Lung (tissue), 11 donors: ENCODE measurements at regions not wholly inside any gene's neighbourhood (a gene's known extent, or its start where the extent isn't known, plus 50 kb on each side); places are given as distances from the start of the nearest gene placed in this dataset.

Experiments
- ATAC-seq: fragments of 200-7000 bp; cut with Tn5 transposase; one replicate; pipeline ENCODE4 v1.9.1; 2020; ENCODE audit warnings: moderate number of reproducible peaks; ENCODE audit not compliant: insufficient read depth, low FRiP score
- DNase-seq, 3 donors: peaks; one replicate each; pipeline ENCODE4 v3.0.0-alpha.2; 2013 to 2017
- H3K27ac ChIP-seq, 2 donors: one replicate each; pipeline ENCODE4 v1.5.1; 2013; ENCODE audit warnings: mild to moderate bottlenecking in 2 of 2, moderate library complexity in 2 of 2, control low read depth in 1 of 2, inconsistent platforms in 1 of 2, low read depth in 1 of 2, low read length in 1 of 2
- H3K27me3 ChIP-seq, 3 donors: one replicate each; pipeline ENCODE4 v1.5.1; 2013; ENCODE audit warnings: low read length in 2 of 3; ENCODE audit not compliant: control insufficient read depth in 3 of 3, insufficient read depth in 3 of 3
- H3K36me3 ChIP-seq, 4 donors: one replicate each; pipeline ENCODE4 v1.5.1; 2013; ENCODE audit warnings: low read length in 4 of 4, mild to moderate bottlenecking in 1 of 4, moderate library complexity in 1 of 4; ENCODE audit not compliant: control insufficient read depth in 4 of 4, insufficient read depth in 4 of 4
- H3K4me1 ChIP-seq, 5 donors: one replicate each; pipeline ENCODE4 v1.5.1; 2013; ENCODE audit warnings: low read length in 5 of 5, mild to moderate bottlenecking in 2 of 5, moderate library complexity in 1 of 5; ENCODE audit not compliant: control insufficient read depth in 5 of 5, insufficient read depth in 5 of 5
- H3K4me3 ChIP-seq: one replicate; pipeline ENCODE4 v1.5.1; 2013; ENCODE audit warnings: mild to moderate bottlenecking, control low read depth, moderate library complexity
- H3K9ac ChIP-seq, 2 donors: one replicate each; pipeline ENCODE4 v1.5.1; 2013; ENCODE audit warnings: low read length in 2 of 2, control low read depth in 1 of 2; ENCODE audit not compliant: insufficient read depth in 1 of 2
- H3K9me3 ChIP-seq, 4 donors: one replicate each; pipeline ENCODE4 v1.5.1; 2013; ENCODE audit warnings: low read length in 3 of 4, mild to moderate bottlenecking in 1 of 4, moderate library complexity in 1 of 4; ENCODE audit not compliant: control insufficient read depth in 4 of 4, insufficient read depth in 3 of 4
- CTCF ChIP-seq: IDR thresholded peaks from 2 replicates; pipeline ENCODE4 v1.5.1; 2012; ENCODE audit warnings: mild to moderate bottlenecking; ENCODE audit errors: control extremely low read depth, extremely low read depth
- WGBS, 2 donors: extraction: QIAGEN DNeasy Blood & Tissue Kit; methylation state at CpG; one replicate each; pipeline ENCODE4 v1.1.7; 2013; 5-methylcytosine and 5-hydroxymethylcytosine counted together
- donor health status: control.
- donor health status: control.
- donor health status: Bipolar disorder and iron deficiency.
- donor health status: healthy.
- donor health status: DM: yes; HTN: yes; CAD: no.

DNA sequence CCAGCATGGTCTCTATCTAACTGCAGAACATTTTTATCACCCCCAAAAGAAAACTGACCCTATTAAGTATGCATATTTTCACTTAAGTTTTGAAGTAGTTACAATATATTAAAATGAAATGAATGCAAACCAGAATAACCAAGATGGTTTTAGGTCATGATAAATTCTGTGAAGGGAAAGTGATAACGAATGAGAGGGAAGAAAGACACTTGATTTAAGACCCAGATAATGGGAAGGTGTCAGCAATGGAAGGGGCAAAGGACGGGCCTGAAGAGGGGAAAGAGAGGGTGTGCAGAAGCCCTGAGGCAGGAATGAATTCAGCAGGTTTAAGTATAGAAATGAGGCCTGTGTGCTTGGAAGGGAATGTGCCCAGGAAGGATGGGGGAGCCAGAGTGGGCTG, 61.1 kb upstream of the IGFBP3 start:
- H3K4me3 ChIP-seq = no peak overlapping the region
- DNase-seq (no peak), ATAC-seq (no peak)
- peaks cover 0 to 12% (median 7%) of the 10 kb centered on the region in 5 donors for H3K4me1 ChIP-seq
- no peak overlapping the region for H3K27ac ChIP-seq
- no peak overlapping the region for H3K9ac ChIP-seq
- H3K27me3 ChIP-seq = no peaks in the 10 kb centered on the region
- WGBS, 2 donors = 79 to 80% methylated on average over 2 of the region's 2 CpGs
- H3K36me3 ChIP-seq = no peaks in the 10 kb centered on the region
- TF ChIP-seq CTCF = no peak
- H3K9me3 ChIP-seq = peaks cover 0 to 2% (median 0%) of the 10 kb centered on the region in 4 donors

GRCh38 chr7:45980973-45981372, 59.9 kb upstream of the IGFBP3 start:
- DNase-seq (no peak), ATAC-seq (no peak)
- 90 to 96% methylated on average over 6 of the region's 6 CpGs for WGBS, 2 donors
- Histone ChIP-seq H3K4me3 (no peak overlapping the region), H3K36me3 (no peaks in the 10 kb centered on the region), H3K9ac (no peak overlapping the region), H3K4me1 (peaks cover 0 to 12% (median 7%) of the 10 kb centered on the region in 5 donors), H3K27ac (no peak overlapping the region), H3K27me3 (no peaks in the 10 kb centered on the region), H3K9me3 (no peaks in the 10 kb centered on the region)
- no peak for TF ChIP-seq CTCF

DNA sequence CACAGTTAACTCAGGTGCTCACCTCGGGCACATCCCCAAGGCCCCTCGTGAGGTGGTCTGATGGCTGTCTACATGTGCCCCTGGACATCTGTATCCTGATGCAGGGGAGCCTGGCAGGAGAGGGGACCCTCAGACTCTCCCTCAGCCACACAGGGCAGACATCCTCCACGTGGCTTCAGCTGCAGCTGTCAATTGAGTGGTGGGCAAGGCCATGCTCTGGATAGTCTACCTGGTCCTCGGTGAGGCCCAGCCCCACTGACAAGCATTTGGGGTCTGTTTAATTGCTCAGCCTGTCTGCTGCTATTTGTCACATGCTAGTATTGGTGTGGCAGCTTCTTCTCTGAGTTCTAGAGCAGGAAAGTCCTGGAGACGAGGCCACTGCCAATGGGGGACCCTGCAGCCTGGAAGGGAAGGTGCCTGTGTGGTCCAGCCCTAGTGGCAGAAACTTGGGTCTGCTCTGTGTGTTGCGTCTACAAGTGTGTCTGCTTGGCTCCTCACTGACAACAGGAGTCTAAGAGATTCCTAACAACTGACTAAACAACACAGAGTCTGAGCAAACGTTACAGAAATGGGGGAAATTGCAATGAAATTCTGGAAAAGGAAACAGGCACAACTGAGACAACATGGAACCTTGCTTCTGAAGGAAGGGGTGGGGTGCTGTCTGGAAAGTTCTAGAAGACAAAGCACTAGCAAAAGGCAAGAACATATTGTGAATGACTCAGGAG, 59.3 kb upstream of the IGFBP3 start:
- peaks cover 0 to 4% (median 0%) of the 10 kb centered on the region in 4 donors for H3K9me3 ChIP-seq
- H3K27me3 ChIP-seq = no peaks in the 10 kb centered on the region
- H3K36me3 ChIP-seq = no peaks in the 10 kb centered on the region
- no peak overlapping the region for H3K27ac ChIP-seq
- no peak overlapping the region for H3K4me3 ChIP-seq
- H3K4me1 ChIP-seq = peaks cover 0 to 12% (median 7%) of the 10 kb centered on the region in 5 donors
- no peak for DNase-seq
- WGBS, 2 donors = 75 to 81% methylated on average over 7 of the region's 7 CpGs
- no peak overlapping the region for H3K9ac ChIP-seq
- TF ChIP-seq CTCF = no peak
- ATAC-seq = no peak
